BJ (cell line): ENCODE measurements at regions not wholly inside any gene's neighbourhood (a gene's known extent, or its start where the extent isn't known, plus 50 kb on each side); places are given as distances from the start of the nearest gene placed in this dataset.

ENCODE experiments used
- CTCF ChIA-PET: fragments of 350-600 bp; formaldehyde crosslinking; extraction: SDS; loops from one replicate; lab custom pipeline; 2021; ENCODE audit warnings: antibody characterized with exemption, inconsistent platforms; lab: Yijun Ruan, JAX
- POLR2A ChIA-PET: fragments of 300-600 bp; sonication (Branson Sonifier 250); formaldehyde crosslinking; extraction: SDS; loops from one replicate; lab custom pipeline; 2021; ENCODE audit warnings: antibody characterized with exemption; lab: Charles Lee
- DNase-seq: peaks from one replicate; pipeline ENCODE4 v3.0.0-alpha.2; 2011; ENCODE audit warnings: low read depth
- H3K27me3 ChIP-seq: 2 replicates; pipeline ENCODE4 v1.6.0; 2011; ENCODE audit warnings: low read length; ENCODE audit not compliant: control insufficient read depth, insufficient read depth
- H3K36me3 ChIP-seq: 2 replicates; pipeline ENCODE4 v1.5.1; 2011; ENCODE audit warnings: low read length; ENCODE audit not compliant: control insufficient read depth, insufficient read depth
- H3K4me3 ChIP-seq: 2 replicates; pipeline ENCODE4 v1.5.1; 2011; ENCODE audit warnings: low read depth, mild to moderate bottlenecking, control low read depth, low read length
- CTCF ChIP-seq: IDR thresholded peaks from 2 replicates; pipeline ENCODE4 v1.5.1; 2011; ENCODE audit warnings: low read depth, mild to moderate bottlenecking, control low read depth, inconsistent platforms, low read length, moderate library complexity; ENCODE audit not compliant: insufficient read depth

- ChIA-PET CTCF (no interaction called here), POLR2A (no interaction called here)
- Histone ChIP-seq H3K36me3 (no peaks in the 10 kb centered on the region), H3K27me3 (0 out of 2 replicates have a peak, but pooled peaks cover 2% of the 10 kb centered on the region), H3K4me3 (no peak overlapping the region)
- no peak for DNase-seq
- no peak for TF ChIP-seq CTCF
Measured at GRCh38 chr2:146392631-146393030, 1452.2 kb upstream of the ACVR2A start.

DNA sequence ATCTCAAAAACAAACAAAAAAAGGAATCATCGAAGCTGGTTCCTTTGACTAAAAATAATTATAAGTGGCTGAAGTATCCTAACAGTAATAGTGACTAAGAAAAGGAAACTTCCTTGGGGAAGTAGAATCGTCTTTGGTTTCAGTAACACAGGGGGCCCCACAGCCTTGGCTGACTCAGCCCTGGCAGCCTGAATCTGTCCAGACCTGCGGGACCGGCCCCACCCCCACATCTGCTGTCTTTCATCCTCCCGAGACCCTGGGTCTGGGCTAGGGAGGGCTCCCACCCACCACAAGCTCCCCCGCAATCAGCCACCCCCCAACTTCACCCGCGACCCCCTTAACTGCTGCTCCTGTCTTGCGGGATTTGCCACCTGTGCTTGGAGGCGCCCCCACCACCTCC is 1452.6 kb upstream of the ACVR2A start:
- no peak for TF ChIP-seq CTCF
- ChIA-PET POLR2A (no interaction called here), CTCF (no interaction called here)
- 0 out of 2 replicates have a peak, but pooled peaks cover 2% of the 10 kb centered on the region for H3K27me3 ChIP-seq
- H3K4me3 ChIP-seq: no peak overlapping the region
- no peaks in the 10 kb centered on the region for H3K36me3 ChIP-seq
- no peak for DNase-seq

DNA sequence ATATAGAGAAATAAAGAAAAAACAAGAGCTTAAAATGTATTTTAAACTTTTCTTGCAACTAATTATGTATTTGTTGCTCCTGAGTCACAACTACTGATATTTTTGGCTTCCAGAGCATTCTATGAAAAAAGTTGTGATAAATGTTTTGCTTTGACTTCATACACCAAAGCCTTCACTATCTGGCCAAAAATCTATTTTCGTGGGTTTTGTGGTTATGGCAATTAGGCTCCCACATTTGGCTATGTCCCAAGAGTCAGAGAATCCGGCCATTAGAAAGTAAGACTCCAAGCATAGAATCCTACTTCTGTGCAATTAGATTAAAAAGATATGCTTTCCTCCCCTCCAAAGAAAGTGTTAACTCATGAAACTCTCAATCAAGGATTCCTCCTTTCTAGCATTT is 1456.1 kb upstream of the ACVR2A start:
- H3K27me3 ChIP-seq: 0 out of 2 replicates have a peak, but pooled peaks cover 2% of the 10 kb centered on the region
- TF ChIP-seq CTCF: no peak
- DNase-seq: no peak
- POLR2A ChIA-PET: no interaction called here
- no peak overlapping the region for H3K4me3 ChIP-seq
- CTCF ChIA-PET: no interaction called here
- H3K36me3 ChIP-seq: no peaks in the 10 kb centered on the region

GRCh38 chr2:146386096-146386495 is 1458.7 kb upstream of the ACVR2A start:
- ChIA-PET CTCF (interaction anchor here (0.6 to 1.1 kb wide), 3 partner anchors 15 to 235 kb away, joined by 3 to 4 read pairs (median 3); no protein-coding TSS in a partner anchor), POLR2A (no interaction called here)
- no peaks in the 10 kb centered on the region for H3K36me3 ChIP-seq
- no peak overlapping the region for H3K4me3 ChIP-seq
- no peak for TF ChIP-seq CTCF
- H3K27me3 ChIP-seq: 0 out of 2 replicates have a peak, but pooled peaks cover 2% of the 10 kb centered on the region
- DNase-seq: no peak

DNA sequence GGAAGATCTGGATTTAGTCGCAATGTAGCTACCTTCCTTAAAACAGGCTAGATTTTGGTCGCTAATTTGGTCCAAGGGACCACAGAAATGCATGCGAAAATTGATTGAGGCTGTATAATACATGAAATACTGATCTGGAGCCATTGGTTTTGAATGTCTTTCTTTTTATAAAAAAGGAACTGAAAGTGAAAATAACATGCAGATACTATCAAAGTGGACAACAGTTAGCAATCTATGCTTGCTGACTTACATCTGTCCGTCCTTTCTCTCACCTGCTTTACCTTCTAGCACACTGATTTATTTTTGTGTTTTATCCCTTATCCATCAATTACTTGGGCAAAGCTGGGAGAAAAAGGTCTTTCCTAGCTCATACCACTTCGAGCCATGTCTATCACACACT is 1459.8 kb upstream of the ACVR2A start:
- Histone ChIP-seq H3K27me3 (no peaks in the 10 kb centered on the region), H3K36me3 (no peaks in the 10 kb centered on the region), H3K4me3 (no peak overlapping the region)
- no peak for TF ChIP-seq CTCF
- CTCF ChIA-PET: interaction anchor here (0.9 to 1.1 kb wide), 2 partner anchors 14 to 33 kb away, joined by 3 to 4 read pairs; no protein-coding TSS in a partner anchor
- POLR2A ChIA-PET: no interaction called here
- no peak for DNase-seq
